ENCODE measurements at regions not wholly inside any gene's neighbourhood (a gene's known extent, or its start where the extent isn't known, plus 50 kb on each side); places are given as distances from the start of the nearest gene placed in this dataset.

DNA sequence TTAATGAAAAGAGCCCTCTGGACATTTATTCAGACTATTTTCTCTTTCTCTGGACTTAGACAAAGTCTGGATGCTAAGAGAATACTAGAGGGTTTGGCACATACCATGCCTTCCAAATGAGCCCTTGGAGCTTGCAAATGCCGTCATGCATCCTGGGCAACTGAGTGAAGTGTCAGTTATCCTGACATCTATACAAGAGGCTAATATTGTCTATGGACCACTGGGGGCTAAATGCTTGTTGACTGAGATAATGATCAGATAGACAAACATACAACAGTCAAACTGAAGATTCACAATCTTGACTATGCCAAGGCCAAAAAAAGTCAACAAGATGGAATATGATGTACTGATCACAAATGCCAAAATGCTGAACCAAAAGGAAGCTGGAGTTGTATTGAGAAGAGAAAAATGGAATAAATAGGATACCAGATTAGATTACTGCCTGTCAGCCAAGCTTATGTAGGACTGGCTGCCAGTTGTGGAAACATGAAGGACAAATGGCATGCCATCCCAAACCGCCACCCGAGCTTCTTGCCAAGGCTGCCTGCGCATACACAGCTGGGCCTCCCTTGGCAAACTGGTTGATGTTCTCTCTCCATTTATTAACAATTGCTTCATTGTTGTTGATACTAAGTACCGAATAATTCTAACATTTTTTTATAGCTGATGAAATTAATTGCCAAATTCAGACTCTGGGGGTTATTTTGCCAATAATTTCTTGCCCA lies 240.1 kb upstream of the GRAMD2B start:
- TF ChIP-seq POLR2A (IDR thresholded peaks at IDR 0.05; ENCODE audit: low read depth, low read length) (no peak), CTCF (IDR thresholded peaks at IDR 0.05; ENCODE audit: extremely low read depth in 1 of 2, insufficient read depth in 1 of 2, low read depth in 1 of 2, low read length in 2 of 2) (no peak), MAX (IDR thresholded peaks at IDR 0.05; ENCODE audit: insufficient read depth, insufficient read length) (no peak), EZH2 (IDR thresholded peaks at IDR 0.05; ENCODE audit: borderline replicate concordance, low read depth, low read length, severe bottlenecking) (no peak), POLR2AphosphoS5 (IDR thresholded peaks at IDR 0.05; ENCODE audit: insufficient read depth, low read depth, low read length) (no peak), JUN (IDR thresholded peaks at IDR 0.05; ENCODE audit: borderline replicate concordance, insufficient read depth, insufficient read length, low read depth) (no peak), GATA2 (IDR thresholded peaks at IDR 0.05; ENCODE audit: insufficient read depth, insufficient read length, low read depth, low read length) (no peak)

Measured in endothelial cell of umbilical vein (primary cell).